HG02870 (cell line): ENCODE measurements at regions not wholly inside any gene's neighbourhood (a gene's known extent, or its start where the extent isn't known, plus 50 kb on each side); places are given as distances from the start of the nearest gene placed in this dataset.
A peak's percentile ranks its signal among the peaks of the same experiment; 100 is the strongest.

Source experiments
- ATAC-seq: cut with Tn5 transposase; IDR thresholded peaks from one replicate; pipeline ENCODE4 v1.9.1; 2021; ENCODE audit warnings: mild to moderate bottlenecking, moderate library complexity; ENCODE audit not compliant: unreplicated experiment

- ATAC-seq, result no peak
These were observed 177.2 kb upstream of the GBE1 start for GRCh38 chr3:81938681-81939080.

- no peak for ATAC-seq
These were observed 175.4 kb upstream of the GBE1 start for GRCh38 chr3:81936817-81937216.

- no peak for ATAC-seq
These were observed 171.2 kb upstream of the GBE1 start for GRCh38 chr3:81932681-81933080.

- ATAC-seq, result no peak
These were observed 170.1 kb upstream of the GBE1 start for GRCh38 chr3:81931265-81932251.

- ATAC-seq, result no peak
These were observed 168.3 kb upstream of the GBE1 start for GRCh38 chr3:81929697-81930096.

- no peak for ATAC-seq
These were observed 166.4 kb upstream of the GBE1 start for GRCh38 chr3:81927811-81928210.

- ATAC-seq, result no peak
These were observed 163.9 kb upstream of the GBE1 start for GRCh38 chr3:81925385-81925784.

- ATAC-seq, result no peak
These were observed 161.6 kb upstream of the GBE1 start for GRCh38 chr3:81923038-81923437.

GRCh38 chr3:81922404-81922803 is 161.0 kb upstream of the GBE1 start:
- ATAC-seq, result no peak

GRCh38 chr3:81920816-81921215 is 159.4 kb upstream of the GBE1 start:
- ATAC-seq, result no peak

GRCh38 chr3:81916890-81917289 is 155.4 kb upstream of the GBE1 start:
- no peak for ATAC-seq

- ATAC-seq, result no peak
These were observed 152.6 kb upstream of the GBE1 start for GRCh38 chr3:81913886-81914663.

GRCh38 chr3:81911221-81911620 is 149.8 kb upstream of the GBE1 start:
- ATAC-seq, result no peak

- ATAC-seq, result peak; percentile 84
These were observed 148.9 kb upstream of the GBE1 start for GRCh38 chr3:81910244-81910852.

GRCh38 chr3:81909796-81910195 is 148.4 kb upstream of the GBE1 start:
- ATAC-seq, result no peak

- no peak for ATAC-seq
These were observed 147.1 kb upstream of the GBE1 start for GRCh38 chr3:81908561-81908960.

- ATAC-seq, result no peak
These were observed 136.9 kb upstream of the GBE1 start for GRCh38 chr3:81898336-81898735.

GRCh38 chr3:81894598-81894997 is 133.2 kb upstream of the GBE1 start:
- no peak for ATAC-seq

GRCh38 chr3:81891055-81891895 is 129.8 kb upstream of the GBE1 start:
- ATAC-seq, result no peak

- ATAC-seq, result no peak
These were observed 127.6 kb upstream of the GBE1 start for GRCh38 chr3:81888914-81889557.
